ACC112 (cell line): ENCODE measurements at regions not wholly inside any gene's neighbourhood (a gene's known extent, or its start where the extent isn't known, plus 50 kb on each side); places are given as distances from the start of the nearest gene placed in this dataset.

ENCODE experiments used
- H2AFZ ChIP-seq: fragments of 200-600 bp; sonication (generic); one replicate; pipeline ENCODE4 v1.6.0; 2017; ENCODE audit warnings: antibody characterized with exemption, low read length; ENCODE audit not compliant: unreplicated experiment
- H3K27ac ChIP-seq: fragments of 200-600 bp; sonication (generic); 2 replicates; pipeline ENCODE4 v1.5.1; 2014; ENCODE audit warnings: low read depth, mild to moderate bottlenecking, antibody characterized with exemption, low read length, moderate library complexity
- H3K27me3 ChIP-seq: fragments of 200-600 bp; sonication (generic); 2 replicates; pipeline ENCODE4 v1.6.1; 2014; ENCODE audit warnings: mild to moderate bottlenecking, antibody characterized with exemption, low read length, moderate library complexity, mixed read lengths; ENCODE audit not compliant: insufficient read depth
- H3K36me3 ChIP-seq: fragments of 200-600 bp; sonication (generic); 2 replicates; pipeline ENCODE4 v1.6.1; 2016; ENCODE audit warnings: mild to moderate bottlenecking, antibody characterized with exemption, low read length, moderate library complexity, mixed read lengths; ENCODE audit not compliant: insufficient read depth
- H3K4me1 ChIP-seq: fragments of 200-600 bp; sonication (generic); one replicate; pipeline ENCODE4 v1.6.1; 2016; ENCODE audit warnings: low read length, mixed read lengths; ENCODE audit not compliant: insufficient read depth, unreplicated experiment, control insufficient read depth
- H3K4me3 ChIP-seq: fragments of 200-600 bp; sonication (generic); 2 replicates; pipeline ENCODE4 v1.5.1; 2014; ENCODE audit warnings: mild to moderate bottlenecking, low read depth, low read length
- H3K79me2 ChIP-seq: fragments of 200-600 bp; sonication (generic); one replicate; pipeline ENCODE4 v1.6.0; 2016; ENCODE audit warnings: low read length; ENCODE audit not compliant: control insufficient read depth, unreplicated experiment, insufficient read depth

GRCh38 chr20:51087266-51087665, 64.4 kb upstream of the KCNG1 start:
- Histone ChIP-seq H3K4me1 (no peaks in the 10 kb centered on the region), H3K4me3 (no peak overlapping the region), H3K36me3 (no peaks in the 10 kb centered on the region), H3K79me2 (no peaks in the 10 kb centered on the region), H2AFZ (no peak overlapping the region), H3K27ac (no peak overlapping the region), H3K27me3 (peaks cover 96% of the 10 kb centered on the region)

- Histone ChIP-seq H3K4me1 (no peaks in the 10 kb centered on the region), H3K36me3 (no peaks in the 10 kb centered on the region), H2AFZ (no peak overlapping the region), H3K79me2 (no peaks in the 10 kb centered on the region), H3K27me3 (peaks cover 86% of the 10 kb centered on the region), H3K27ac (no peak overlapping the region), H3K4me3 (no peak overlapping the region)
These were observed 62.9 kb upstream of the KCNG1 start for GRCh38 chr20:51085769-51086168.

- Histone ChIP-seq H3K4me3 (no peak overlapping the region), H3K36me3 (no peaks in the 10 kb centered on the region), H3K4me1 (no peaks in the 10 kb centered on the region), H3K27me3 (peaks cover 88% of the 10 kb centered on the region), H3K79me2 (no peaks in the 10 kb centered on the region), H3K27ac (no peak overlapping the region), H2AFZ (no peak overlapping the region)
These were observed 61.9 kb upstream of the KCNG1 start for GRCh38 chr20:51084593-51085377.

GRCh38 chr20:51083447-51083846, 60.5 kb upstream of the KCNG1 start:
- H2AFZ ChIP-seq = no peak overlapping the region
- no peak overlapping the region for H3K4me3 ChIP-seq
- peaks cover 88% of the 10 kb centered on the region for H3K27me3 ChIP-seq
- H3K79me2 ChIP-seq = no peaks in the 10 kb centered on the region
- no peaks in the 10 kb centered on the region for H3K36me3 ChIP-seq
- H3K27ac ChIP-seq = no peak overlapping the region
- no peaks in the 10 kb centered on the region for H3K4me1 ChIP-seq

- H3K36me3 ChIP-seq = no peaks in the 10 kb centered on the region
- no peak overlapping the region for H3K27ac ChIP-seq
- no peaks in the 10 kb centered on the region for H3K79me2 ChIP-seq
- peaks cover 88% of the 10 kb centered on the region for H3K27me3 ChIP-seq
- H3K4me3 ChIP-seq = no peak overlapping the region
- no peaks in the 10 kb centered on the region for H3K4me1 ChIP-seq
- H2AFZ ChIP-seq = no peak overlapping the region
These were observed 60.1 kb upstream of the KCNG1 start for GRCh38 chr20:51082988-51083387.

- no peak overlapping the region for H2AFZ ChIP-seq
- no peak overlapping the region for H3K4me3 ChIP-seq
- H3K4me1 ChIP-seq = no peaks in the 10 kb centered on the region
- no peaks in the 10 kb centered on the region for H3K36me3 ChIP-seq
- H3K27me3 ChIP-seq = peaks cover 89% of the 10 kb centered on the region
- H3K27ac ChIP-seq = no peak overlapping the region
- H3K79me2 ChIP-seq = no peaks in the 10 kb centered on the region
These were observed 57.6 kb upstream of the KCNG1 start for GRCh38 chr20:51080516-51080915.

GRCh38 chr20:51079488-51079887, 56.6 kb upstream of the KCNG1 start:
- peaks cover 88% of the 10 kb centered on the region for H3K27me3 ChIP-seq
- no peaks in the 10 kb centered on the region for H3K79me2 ChIP-seq
- no peak overlapping the region for H3K27ac ChIP-seq
- no peak overlapping the region for H3K4me3 ChIP-seq
- no peaks in the 10 kb centered on the region for H3K4me1 ChIP-seq
- H3K36me3 ChIP-seq = no peaks in the 10 kb centered on the region
- H2AFZ ChIP-seq = no peak overlapping the region

- Histone ChIP-seq H3K27ac (no peak overlapping the region), H2AFZ (no peak overlapping the region), H3K4me3 (no peak overlapping the region), H3K79me2 (no peaks in the 10 kb centered on the region), H3K36me3 (no peaks in the 10 kb centered on the region), H3K27me3 (peaks cover 84% of the 10 kb centered on the region), H3K4me1 (no peaks in the 10 kb centered on the region)
These were observed 54.8 kb upstream of the KCNG1 start for GRCh38 chr20:51077686-51078060.

- peaks cover 82% of the 10 kb centered on the region for H3K27me3 ChIP-seq
- no peak overlapping the region for H2AFZ ChIP-seq
- no peaks in the 10 kb centered on the region for H3K4me1 ChIP-seq
- H3K79me2 ChIP-seq = no peaks in the 10 kb centered on the region
- no peaks in the 10 kb centered on the region for H3K36me3 ChIP-seq
- H3K4me3 ChIP-seq = no peak overlapping the region
- no peak overlapping the region for H3K27ac ChIP-seq
These were observed 54.1 kb upstream of the KCNG1 start for GRCh38 chr20:51076786-51077685.

- Histone ChIP-seq H2AFZ (no peak overlapping the region), H3K36me3 (no peaks in the 10 kb centered on the region), H3K27ac (no peak overlapping the region), H3K79me2 (no peaks in the 10 kb centered on the region), H3K4me1 (no peaks in the 10 kb centered on the region), H3K4me3 (no peak overlapping the region), H3K27me3 (peaks cover 90% of the 10 kb centered on the region)
These were observed 51.2 kb upstream of the KCNG1 start for GRCh38 chr20:51074062-51074461.
